ENCODE measurements at regions not wholly inside any gene's neighbourhood (a gene's known extent, or its start where the extent isn't known, plus 50 kb on each side); places are given as distances from the start of the nearest gene placed in this dataset.

DNA sequence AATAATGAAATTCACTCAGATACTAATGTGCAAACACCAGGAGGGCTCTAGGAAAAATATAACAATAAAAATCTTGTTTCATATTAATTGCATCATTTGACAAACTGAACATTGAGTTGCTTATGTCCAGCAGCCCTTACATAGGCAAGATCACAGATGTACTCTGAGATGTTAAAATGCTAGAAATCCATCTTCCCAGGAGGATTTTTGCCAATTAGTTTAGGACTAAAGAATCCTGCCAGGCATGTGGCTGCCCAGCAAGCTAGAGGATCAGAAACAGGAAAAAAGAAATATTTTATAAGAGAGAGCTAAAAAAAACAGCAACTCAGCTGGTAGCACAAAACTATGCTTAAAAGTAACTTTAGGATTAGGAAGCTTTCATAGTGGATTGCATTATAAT lies 407.8 kb downstream of the NXPH1 start:
- H4K20me1 ChIP-seq (ENCODE audit: insufficient read depth), result no peaks in the 10 kb centered on the region
- intact Hi-C loops (cut with micrococcal nuclease; ENCODE audit: unreplicated experiment), result no loop called here
- H3K27ac ChIP-seq, result no peak overlapping the region
- no peaks in the 10 kb centered on the region for H3K79me2 ChIP-seq (ENCODE audit: low read depth)
- H3K4me3 ChIP-seq, result no peak overlapping the region
- no peak for DNase-seq
- no TSS peak for BruUV-seq (replicated peaks)
- ChIA-PET CTCF (no interaction called here), POLR2A (ENCODE audit: unreplicated experiment) (no interaction called here)
- H3K27me3 ChIP-seq (ENCODE audit: insufficient read depth, low read depth), result no peaks in the 10 kb centered on the region
- TF ChIP-seq EZH2 (IDR thresholded peaks at IDR 0.05; ENCODE audit: low read depth), result no peak
- TF ChIP-seq, protein P1, sequence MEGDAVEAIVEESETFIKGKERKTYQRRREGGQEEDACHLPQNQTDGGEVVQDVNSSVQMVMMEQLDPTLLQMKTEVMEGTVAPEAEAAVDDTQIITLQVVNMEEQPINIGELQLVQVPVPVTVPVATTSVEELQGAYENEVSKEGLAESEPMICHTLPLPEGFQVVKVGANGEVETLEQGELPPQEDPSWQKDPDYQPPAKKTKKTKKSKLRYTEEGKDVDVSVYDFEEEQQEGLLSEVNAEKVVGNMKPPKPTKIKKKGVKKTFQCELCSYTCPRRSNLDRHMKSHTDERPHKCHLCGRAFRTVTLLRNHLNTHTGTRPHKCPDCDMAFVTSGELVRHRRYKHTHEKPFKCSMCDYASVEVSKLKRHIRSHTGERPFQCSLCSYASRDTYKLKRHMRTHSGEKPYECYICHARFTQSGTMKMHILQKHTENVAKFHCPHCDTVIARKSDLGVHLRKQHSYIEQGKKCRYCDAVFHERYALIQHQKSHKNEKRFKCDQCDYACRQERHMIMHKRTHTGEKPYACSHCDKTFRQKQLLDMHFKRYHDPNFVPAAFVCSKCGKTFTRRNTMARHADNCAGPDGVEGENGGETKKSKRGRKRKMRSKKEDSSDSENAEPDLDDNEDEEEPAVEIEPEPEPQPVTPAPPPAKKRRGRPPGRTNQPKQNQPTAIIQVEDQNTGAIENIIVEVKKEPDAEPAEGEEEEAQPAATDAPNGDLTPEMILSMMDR (conservative IDR thresholded peaks at IDR 0.05), result no peak
- H3K9me3 ChIP-seq (ENCODE audit: insufficient read depth, low read depth), result no peaks in the 10 kb centered on the region
- no peaks in the 10 kb centered on the region for H3F3A ChIP-seq (ENCODE audit: insufficient read depth, low read depth)
- H3K4me2 ChIP-seq, result no peak overlapping the region
- no peaks in the 10 kb centered on the region for H3K4me1 ChIP-seq (replicated peaks; ENCODE audit: insufficient read depth)
- no peak overlapping the region for H2AFZ ChIP-seq
- no peaks in the 10 kb centered on the region for H3K9me2 ChIP-seq (ENCODE audit: insufficient read depth)
- no peaks in the 10 kb centered on the region for H3K36me3 ChIP-seq (ENCODE audit: low read depth)

GRCh38 chr7:8871716-8872115 lies 438.3 kb downstream of the NXPH1 start:
- intact Hi-C loops (cut with micrococcal nuclease; ENCODE audit: unreplicated experiment), result no loop called here
- Histone ChIP-seq H3F3A (ENCODE audit: insufficient read depth, low read depth) (no peaks in the 10 kb centered on the region), H3K4me2 (no peak overlapping the region), H3K36me3 (ENCODE audit: low read depth) (no peaks in the 10 kb centered on the region), H2AFZ (no peak overlapping the region), H3K27ac (no peak overlapping the region), H3K79me2 (ENCODE audit: low read depth) (no peaks in the 10 kb centered on the region), H3K4me1 (replicated peaks; ENCODE audit: insufficient read depth) (no peaks in the 10 kb centered on the region), H3K9me2 (ENCODE audit: insufficient read depth) (no peaks in the 10 kb centered on the region), H3K9me3 (ENCODE audit: insufficient read depth, low read depth) (no peaks in the 10 kb centered on the region), H3K4me3 (no peak overlapping the region), H3K27me3 (ENCODE audit: insufficient read depth, low read depth) (no peaks in the 10 kb centered on the region), H4K20me1 (ENCODE audit: insufficient read depth) (no peaks in the 10 kb centered on the region)
- ChIA-PET POLR2A (ENCODE audit: unreplicated experiment) (interaction anchor here (0.6 kb wide), 1 partner anchor 15 kb away, joined by 5 read pairs; no protein-coding TSS in a partner anchor), CTCF (no interaction called here)
- BruUV-seq (replicated peaks), result no TSS peak
- TF ChIP-seq, protein P1 (conservative IDR thresholded peaks at IDR 0.05), result no peak
- no peak for TF ChIP-seq EZH2 (IDR thresholded peaks at IDR 0.05; ENCODE audit: low read depth)
- no peak for DNase-seq

- CTCF ChIA-PET, result no interaction called here
- H3K36me3 ChIP-seq (ENCODE audit: low read depth), result no peaks in the 10 kb centered on the region
- DNase-seq, result no peak
- no peaks in the 10 kb centered on the region for H3K4me1 ChIP-seq (replicated peaks; ENCODE audit: insufficient read depth)
- H3K4me3 ChIP-seq, result no peak overlapping the region
- no peaks in the 10 kb centered on the region for H3K79me2 ChIP-seq (ENCODE audit: low read depth)
- intact Hi-C loops (cut with micrococcal nuclease; ENCODE audit: unreplicated experiment), result no loop called here
- TF ChIP-seq EZH2 (IDR thresholded peaks at IDR 0.05; ENCODE audit: low read depth), result no peak
- TF ChIP-seq, protein P1 (conservative IDR thresholded peaks at IDR 0.05), result no peak
- H4K20me1 ChIP-seq (ENCODE audit: insufficient read depth), result no peaks in the 10 kb centered on the region
- POLR2A ChIA-PET (ENCODE audit: unreplicated experiment), result no interaction called here
- no peak overlapping the region for H3K4me2 ChIP-seq
- no peaks in the 10 kb centered on the region for H3K9me3 ChIP-seq (ENCODE audit: insufficient read depth, low read depth)
- no peak overlapping the region for H3K27ac ChIP-seq
- no TSS peak for BruUV-seq (replicated peaks)
- no peaks in the 10 kb centered on the region for H3F3A ChIP-seq (ENCODE audit: insufficient read depth, low read depth)
- H3K27me3 ChIP-seq (ENCODE audit: insufficient read depth, low read depth), result no peaks in the 10 kb centered on the region
- no peak overlapping the region for H2AFZ ChIP-seq
- no peaks in the 10 kb centered on the region for H3K9me2 ChIP-seq (ENCODE audit: insufficient read depth)
These were observed 448.5 kb downstream of the NXPH1 start for GRCh38 chr7:8881916-8882315.
